HepG2 (cell line): ENCODE measurements at regions not wholly inside any gene's neighbourhood (a gene's known extent, or its start where the extent isn't known, plus 50 kb on each side); places are given as distances from the start of the nearest gene placed in this dataset.
A peak's percentile ranks its signal among the peaks of the same experiment; 100 is the strongest.

Experiments used
- ASH2L ChIP-seq: fragments of 300-600, 200-600 bp; sonication (generic); IDR thresholded peaks from 2 replicates; pipeline ENCODE4 v1.7.0; 2017; ENCODE audit warnings: low read depth, mild to moderate bottlenecking, moderate library complexity, mixed read lengths, low read length; ENCODE audit not compliant: insufficient read length
- BCLAF1 ChIP-seq: fragments of 450-650 bp; IDR thresholded peaks from 2 replicates; pipeline ENCODE4 v1.6.1; 2017; ENCODE audit warnings: mild to moderate bottlenecking
- FOSL2 ChIP-seq: sonication (generic); formaldehyde crosslinking; IDR thresholded peaks from 2 replicates; pipeline ENCODE4 v1.4.0; 2020; ENCODE audit warnings: missing genetic modification reagents
- GABPB1 ChIP-seq: IDR thresholded peaks from 2 replicates; pipeline ENCODE4 v1.6.1; 2016; ENCODE audit warnings: mild to moderate bottlenecking, missing genetic modification reagents, moderate library complexity, missing compliant biosample characterization
- GATAD1 ChIP-seq: IDR thresholded peaks from 2 replicates; pipeline ENCODE4 v1.6.1; 2016; ENCODE audit warnings: missing genetic modification reagents, missing compliant biosample characterization
- HOXA3 ChIP-seq: sonication (generic); formaldehyde crosslinking; IDR thresholded peaks from 2 replicates; pipeline ENCODE4 v1.5.0; 2020; ENCODE audit warnings: missing genetic modification reagents
- JUNB ChIP-seq: sonication (generic); formaldehyde crosslinking; IDR thresholded peaks from 2 replicates; pipeline ENCODE4 v1.8.0; 2022; ENCODE audit warnings: missing genetic modification reagents, mild to moderate bottlenecking, borderline replicate concordance
- MLXIP ChIP-seq: sonication (generic); formaldehyde crosslinking; IDR thresholded peaks from 2 replicates; pipeline ENCODE4 v1.9.0; 2021; ENCODE audit warnings: missing genetic modification reagents, borderline replicate concordance
- NBN ChIP-seq: fragments of 450-650 bp; conservative IDR thresholded peaks from 2 replicates; pipeline ENCODE4 v1.6.1; 2017
- RXRA ChIP-seq: sonication (generic); formaldehyde crosslinking; IDR thresholded peaks from 2 replicates; pipeline ENCODE4 v1.5.1; 2020; ENCODE audit warnings: missing genetic modification reagents
- ZIK1 ChIP-seq: sonication (generic); formaldehyde crosslinking; IDR thresholded peaks from 2 replicates; pipeline ENCODE4 v1.5.0; 2020; ENCODE audit warnings: mild to moderate bottlenecking, low read depth, missing genetic modification reagents, borderline replicate concordance
- ZMYM4 ChIP-seq: sonication (generic); formaldehyde crosslinking; IDR thresholded peaks from 2 replicates; pipeline ENCODE4 v1.8.1; 2023; ENCODE audit warnings: mild to moderate bottlenecking, missing genetic modification reagents
- ZNF264 ChIP-seq: sonication (generic); formaldehyde crosslinking; IDR thresholded peaks from 2 replicates; pipeline ENCODE4 v1.4.0; 2020; ENCODE audit warnings: missing genetic modification reagents
- ZNF451 ChIP-seq: sonication (generic); formaldehyde crosslinking; IDR thresholded peaks from 2 replicates; pipeline ENCODE4 v1.5.0; 2020; ENCODE audit warnings: mild to moderate bottlenecking, missing genetic modification reagents
- TF ChIP-seq, protein P1 (sequence below): sonication (generic); formaldehyde crosslinking; IDR thresholded peaks from 2 replicates; pipeline ENCODE4 v1.5.0; 2020; ENCODE audit warnings: mild to moderate bottlenecking, missing genetic modification reagents, moderate library complexity
- TF ChIP-seq, protein P2 (sequence below): IDR thresholded peaks from 2 replicates; pipeline ENCODE4 v1.6.1; 2016; ENCODE audit warnings: low read depth
- TF ChIP-seq, protein P3 (sequence below): sonication (generic); formaldehyde crosslinking; IDR thresholded peaks from 2 replicates; pipeline ENCODE4 v1.4.0; 2020; ENCODE audit warnings: missing genetic modification reagents
- TF ChIP-seq, protein P4 (sequence below): IDR thresholded peaks from 2 replicates; pipeline ENCODE4 v1.6.1; 2012; ENCODE audit warnings: inconsistent platforms

DNA sequence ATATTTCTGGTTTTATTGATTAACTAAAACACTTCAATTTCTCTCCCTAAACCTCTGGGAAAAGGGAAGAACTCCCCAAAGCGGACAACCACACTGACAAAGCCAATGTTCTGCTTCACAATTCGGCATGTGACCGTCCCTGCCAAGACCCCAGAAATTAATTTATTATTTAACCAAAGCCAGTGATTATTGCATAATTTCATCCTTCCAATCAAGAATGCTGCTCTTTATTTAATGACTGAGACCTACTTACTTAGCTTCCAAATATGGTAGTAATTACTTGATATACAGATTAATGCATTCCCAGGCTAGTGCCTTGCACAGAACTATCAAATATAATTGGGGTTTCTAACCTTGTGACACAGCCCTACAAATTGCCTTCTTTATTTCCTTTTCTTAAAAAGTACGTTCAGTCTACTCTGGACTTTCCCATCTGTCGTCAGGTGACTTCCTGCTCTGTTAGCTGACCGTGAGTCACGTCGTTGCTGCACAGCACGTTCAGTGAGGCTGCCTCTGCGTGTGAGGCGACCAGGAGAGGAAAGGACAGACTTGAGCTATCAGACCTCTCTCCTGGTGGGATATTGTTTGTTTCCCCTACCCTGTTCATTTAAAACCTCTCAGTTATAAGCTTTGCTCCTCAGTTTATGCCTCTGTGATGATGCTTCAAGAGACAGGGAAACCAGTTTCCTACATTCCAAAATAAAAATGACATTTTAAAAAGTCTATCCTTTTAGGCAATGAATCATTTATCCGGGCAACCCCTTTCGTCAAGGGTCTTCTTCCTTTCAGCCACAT lies 55.7 kb upstream of the TNFAIP3 start (continued):
- TF ChIP-seq, protein P1, sequence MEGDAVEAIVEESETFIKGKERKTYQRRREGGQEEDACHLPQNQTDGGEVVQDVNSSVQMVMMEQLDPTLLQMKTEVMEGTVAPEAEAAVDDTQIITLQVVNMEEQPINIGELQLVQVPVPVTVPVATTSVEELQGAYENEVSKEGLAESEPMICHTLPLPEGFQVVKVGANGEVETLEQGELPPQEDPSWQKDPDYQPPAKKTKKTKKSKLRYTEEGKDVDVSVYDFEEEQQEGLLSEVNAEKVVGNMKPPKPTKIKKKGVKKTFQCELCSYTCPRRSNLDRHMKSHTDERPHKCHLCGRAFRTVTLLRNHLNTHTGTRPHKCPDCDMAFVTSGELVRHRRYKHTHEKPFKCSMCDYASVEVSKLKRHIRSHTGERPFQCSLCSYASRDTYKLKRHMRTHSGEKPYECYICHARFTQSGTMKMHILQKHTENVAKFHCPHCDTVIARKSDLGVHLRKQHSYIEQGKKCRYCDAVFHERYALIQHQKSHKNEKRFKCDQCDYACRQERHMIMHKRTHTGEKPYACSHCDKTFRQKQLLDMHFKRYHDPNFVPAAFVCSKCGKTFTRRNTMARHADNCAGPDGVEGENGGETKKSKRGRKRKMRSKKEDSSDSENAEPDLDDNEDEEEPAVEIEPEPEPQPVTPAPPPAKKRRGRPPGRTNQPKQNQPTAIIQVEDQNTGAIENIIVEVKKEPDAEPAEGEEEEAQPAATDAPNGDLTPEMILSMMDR (CRISPR knock-in tag), result peak; percentile 10; the same call in 1 of the 2 replicates
- TF ChIP-seq, protein P2, sequence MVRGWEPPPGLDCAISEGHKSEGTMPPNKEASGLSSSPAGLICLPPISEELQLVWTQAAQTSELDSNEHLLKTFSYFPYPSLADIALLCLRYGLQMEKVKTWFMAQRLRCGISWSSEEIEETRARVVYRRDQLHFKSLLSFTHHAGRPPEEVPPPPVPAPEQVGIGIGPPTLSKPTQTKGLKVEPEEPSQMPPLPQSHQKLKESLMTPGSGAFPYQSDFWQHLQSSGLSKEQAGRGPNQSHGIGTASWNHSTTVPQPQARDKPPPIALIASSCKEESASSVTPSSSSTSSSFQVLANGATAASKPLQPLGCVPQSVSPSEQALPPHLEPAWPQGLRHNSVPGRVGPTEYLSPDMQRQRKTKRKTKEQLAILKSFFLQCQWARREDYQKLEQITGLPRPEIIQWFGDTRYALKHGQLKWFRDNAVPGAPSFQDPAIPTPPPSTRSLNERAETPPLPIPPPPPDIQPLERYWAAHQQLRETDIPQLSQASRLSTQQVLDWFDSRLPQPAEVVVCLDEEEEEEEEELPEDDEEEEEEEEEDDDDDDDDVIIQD (CRISPR knock-in tag), result peak; percentile 98
- TF ChIP-seq RXRA (CRISPR knock-in tag), result peak; percentile 70; the same call in 1 of the 2 replicates
- TF ChIP-seq, protein P3, sequence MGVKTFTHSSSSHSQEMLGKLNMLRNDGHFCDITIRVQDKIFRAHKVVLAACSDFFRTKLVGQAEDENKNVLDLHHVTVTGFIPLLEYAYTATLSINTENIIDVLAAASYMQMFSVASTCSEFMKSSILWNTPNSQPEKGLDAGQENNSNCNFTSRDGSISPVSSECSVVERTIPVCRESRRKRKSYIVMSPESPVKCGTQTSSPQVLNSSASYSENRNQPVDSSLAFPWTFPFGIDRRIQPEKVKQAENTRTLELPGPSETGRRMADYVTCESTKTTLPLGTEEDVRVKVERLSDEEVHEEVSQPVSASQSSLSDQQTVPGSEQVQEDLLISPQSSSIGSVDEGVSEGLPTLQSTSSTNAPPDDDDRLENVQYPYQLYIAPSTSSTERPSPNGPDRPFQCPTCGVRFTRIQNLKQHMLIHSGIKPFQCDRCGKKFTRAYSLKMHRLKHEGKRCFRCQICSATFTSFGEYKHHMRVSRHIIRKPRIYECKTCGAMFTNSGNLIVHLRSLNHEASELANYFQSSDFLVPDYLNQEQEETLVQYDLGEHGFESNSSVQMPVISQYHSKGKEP (CRISPR knock-in tag), result peak; percentile 38; the same call in 1 of the 2 replicates
- no peak for TF ChIP-seq JUNB (CRISPR knock-in tag)
- TF ChIP-seq ZNF264 (CRISPR knock-in tag), result peak; percentile 75; the same call in 1 of the 2 replicates
- no peak for TF ChIP-seq BCLAF1
- peak; percentile 98 for TF ChIP-seq FOSL2 (CRISPR knock-in tag)
- TF ChIP-seq, protein P4, sequence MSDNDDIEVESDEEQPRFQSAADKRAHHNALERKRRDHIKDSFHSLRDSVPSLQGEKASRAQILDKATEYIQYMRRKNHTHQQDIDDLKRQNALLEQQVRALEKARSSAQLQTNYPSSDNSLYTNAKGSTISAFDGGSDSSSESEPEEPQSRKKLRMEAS, result peak; percentile 92
- TF ChIP-seq GABPB1 (CRISPR knock-in tag), result peak; percentile 59; the same call in 1 of the 2 replicates
- peak; percentile 56; the same call in 1 of the 2 replicates for TF ChIP-seq ZMYM4
- TF ChIP-seq HOXA3, result peak; percentile 88; the same call in 1 of the 2 replicates
- no peak for TF ChIP-seq MLXIP (CRISPR knock-in tag)
- peak; percentile 49; the same call in 1 of the 2 replicates for TF ChIP-seq ZNF451
- TF ChIP-seq ZIK1 (CRISPR knock-in tag), result peak; percentile 70; the same call in 1 of the 2 replicates
- peak; percentile 57; the same call in 1 of the 2 replicates for TF ChIP-seq GATAD1 (CRISPR knock-in tag)
- TF ChIP-seq ASH2L, result peak; percentile 27
- no peak for TF ChIP-seq NBN
